ENCODE measurements at regions not wholly inside any gene's neighbourhood (a gene's known extent, or its start where the extent isn't known, plus 50 kb on each side); places are given as distances from the start of the nearest gene placed in this dataset.

GRCh38 chr14:76923431-76924370, 97.5 kb downstream of the LRRC74A start:
- TF ChIP-seq, protein P1, sequence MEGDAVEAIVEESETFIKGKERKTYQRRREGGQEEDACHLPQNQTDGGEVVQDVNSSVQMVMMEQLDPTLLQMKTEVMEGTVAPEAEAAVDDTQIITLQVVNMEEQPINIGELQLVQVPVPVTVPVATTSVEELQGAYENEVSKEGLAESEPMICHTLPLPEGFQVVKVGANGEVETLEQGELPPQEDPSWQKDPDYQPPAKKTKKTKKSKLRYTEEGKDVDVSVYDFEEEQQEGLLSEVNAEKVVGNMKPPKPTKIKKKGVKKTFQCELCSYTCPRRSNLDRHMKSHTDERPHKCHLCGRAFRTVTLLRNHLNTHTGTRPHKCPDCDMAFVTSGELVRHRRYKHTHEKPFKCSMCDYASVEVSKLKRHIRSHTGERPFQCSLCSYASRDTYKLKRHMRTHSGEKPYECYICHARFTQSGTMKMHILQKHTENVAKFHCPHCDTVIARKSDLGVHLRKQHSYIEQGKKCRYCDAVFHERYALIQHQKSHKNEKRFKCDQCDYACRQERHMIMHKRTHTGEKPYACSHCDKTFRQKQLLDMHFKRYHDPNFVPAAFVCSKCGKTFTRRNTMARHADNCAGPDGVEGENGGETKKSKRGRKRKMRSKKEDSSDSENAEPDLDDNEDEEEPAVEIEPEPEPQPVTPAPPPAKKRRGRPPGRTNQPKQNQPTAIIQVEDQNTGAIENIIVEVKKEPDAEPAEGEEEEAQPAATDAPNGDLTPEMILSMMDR (IDR thresholded peaks at IDR 0.05) = no peak
- no peak for TF ChIP-seq POLR2A (IDR thresholded peaks at IDR 0.05)

All from body of pancreas (tissue), 4 donors.